Hepatocyte (in vitro differentiated cells): ENCODE measurements at regions not wholly inside any gene's neighbourhood (a gene's known extent, or its start where the extent isn't known, plus 50 kb on each side); places are given as distances from the start of the nearest gene placed in this dataset.

Experiments
- DNase-seq: peaks from one replicate; pipeline ENCODE4 v3.0.0-alpha.2; 2016; ENCODE audit warnings: low spot score
- H2AFZ ChIP-seq: fragments of 200-600 bp; sonication (generic); 2 replicates; pipeline ENCODE4 v1.6.0; 2016; ENCODE audit warnings: antibody characterized with exemption, mild to moderate bottlenecking
- H3K27ac ChIP-seq: fragments of 200-600 bp; sonication (generic); 2 replicates; pipeline ENCODE4 v1.5.1; 2016; ENCODE audit warnings: mild to moderate bottlenecking
- H3K27me3 ChIP-seq: fragments of 200-600 bp; sonication (generic); 2 replicates; pipeline ENCODE4 v1.6.1; 2016
- H3K36me3 ChIP-seq: fragments of 200-600 bp; sonication (generic); replicated peaks from 2 replicates; pipeline ENCODE4 v1.5.1; 2016; ENCODE audit warnings: low read depth; ENCODE audit not compliant: insufficient read depth
- H3K4me1 ChIP-seq: fragments of 200-600 bp; sonication (generic); 2 replicates; pipeline ENCODE4 v1.5.1; 2016; ENCODE audit warnings: mild to moderate bottlenecking, moderate library complexity; ENCODE audit not compliant: insufficient read depth
- H3K4me2 ChIP-seq: fragments of 200-600 bp; sonication (generic); 2 replicates; pipeline ENCODE4 v1.6.0; 2016
- H3K4me3 ChIP-seq: fragments of 200-600 bp; sonication (generic); 2 replicates; pipeline ENCODE4 v1.5.1; 2016; ENCODE audit warnings: mild to moderate bottlenecking
- H3K79me2 ChIP-seq: fragments of 200-600 bp; sonication (generic); 2 replicates; pipeline ENCODE4 v1.6.0; 2017; ENCODE audit warnings: mild to moderate bottlenecking
- H3K9me2 ChIP-seq: fragments of 200-600 bp; sonication (generic); replicated peaks from 2 replicates; pipeline ENCODE4 v1.6.0; 2017; ENCODE audit warnings: mild to moderate bottlenecking; ENCODE audit not compliant: insufficient read depth
- H3K9me3 ChIP-seq: fragments of 200-600 bp; sonication (generic); 2 replicates; pipeline ENCODE4 v1.5.1; 2016; ENCODE audit warnings: low read depth, mild to moderate bottlenecking
- H4K20me1 ChIP-seq: fragments of 200-600 bp; sonication (generic); 2 replicates; pipeline ENCODE4 v1.6.0; 2016; ENCODE audit warnings: mild to moderate bottlenecking; ENCODE audit not compliant: insufficient read depth, poor library complexity, severe bottlenecking
- CTCF ChIP-seq: fragments of 200-600 bp; sonication (generic); IDR thresholded peaks from 2 replicates; pipeline ENCODE4 v1.5.1; 2016; ENCODE audit warnings: antibody characterized with exemption, mild to moderate bottlenecking; ENCODE audit not compliant: poor library complexity
- EZH2 ChIP-seq: fragments of 200-600 bp; sonication (generic); IDR thresholded peaks from 2 replicates; pipeline ENCODE4 v1.6.1; 2016; ENCODE audit warnings: antibody characterized with exemption, mild to moderate bottlenecking, borderline replicate concordance
- EZH2phosphoT487 ChIP-seq: fragments of 200-600 bp; sonication (generic); IDR thresholded peaks from one replicate; pipeline ENCODE4 v1.6.1; 2018; ENCODE audit warnings: antibody characterized with exemption, mild to moderate bottlenecking, low read depth, moderate library complexity; ENCODE audit not compliant: unreplicated experiment, severe bottlenecking
- WGBS: methylation state at CpG from one replicate; pipeline ENCODE4 v1.1.6; 2016; ENCODE audit warnings: low lambda C conversion rate; ENCODE audit errors: missing lambda C conversion rate; 5-methylcytosine and 5-hydroxymethylcytosine counted together

GRCh38 chr17:69605571-69605970, 191.1 kb downstream of the MAP2K6 start:
- Histone ChIP-seq H4K20me1 (no peaks in the 10 kb centered on the region), H3K4me3 (no peak overlapping the region), H3K4me2 (no peak overlapping the region), H3K4me1 (peaks cover 10% of the 10 kb centered on the region), H3K27ac (no peak overlapping the region), H3K27me3 (no peaks in the 10 kb centered on the region), H3K79me2 (no peaks in the 10 kb centered on the region), H3K9me3 (no peaks in the 10 kb centered on the region), H3K9me2 (no peaks in the 10 kb centered on the region), H3K36me3 (no peaks in the 10 kb centered on the region), H2AFZ (no peak overlapping the region)
- TF ChIP-seq EZH2phosphoT487 (no peak), EZH2 (no peak), CTCF (no peak)
- DNase-seq, result no peak
- WGBS, result 84% methylated on average over 5 of the region's 5 CpGs

- DNase-seq, result no peak
- 76% methylated on average over 5 of the region's 5 CpGs for WGBS
- no peak overlapping the region for H3K4me3 ChIP-seq
- H3K79me2 ChIP-seq, result no peaks in the 10 kb centered on the region
- H3K27me3 ChIP-seq, result no peaks in the 10 kb centered on the region
- no peak overlapping the region for H2AFZ ChIP-seq
- no peaks in the 10 kb centered on the region for H3K9me3 ChIP-seq
- TF ChIP-seq CTCF, result no peak
- no peaks in the 10 kb centered on the region for H3K9me2 ChIP-seq
- no peaks in the 10 kb centered on the region for H3K36me3 ChIP-seq
- no peaks in the 10 kb centered on the region for H4K20me1 ChIP-seq
- H3K4me2 ChIP-seq, result no peak overlapping the region
- H3K4me1 ChIP-seq, result peaks cover 10% of the 10 kb centered on the region
- H3K27ac ChIP-seq, result no peak overlapping the region
Observed at GRCh38 chr17:69606142-69606800, 191.8 kb downstream of the MAP2K6 start.

GRCh38 chr17:69607162-69607834, 192.8 kb downstream of the MAP2K6 start:
- peak overlapping the region; percentile 67 for H3K27ac ChIP-seq
- H3K4me2 ChIP-seq, result no peak overlapping the region

More at GRCh38 chr17:69607162-69607834, 192.8 kb downstream of the MAP2K6 start:
- Histone ChIP-seq H4K20me1 (no peaks in the 10 kb centered on the region), H3K36me3 (no peaks in the 10 kb centered on the region), H3K4me1 (peaks cover 10% of the 10 kb centered on the region), H3K27me3 (no peaks in the 10 kb centered on the region), H3K9me3 (no peaks in the 10 kb centered on the region), H2AFZ (peak overlapping the region; percentile 1), H3K79me2 (no peaks in the 10 kb centered on the region), H3K9me2 (no peaks in the 10 kb centered on the region), H3K4me3 (no peak overlapping the region)
- no peak for TF ChIP-seq EZH2phosphoT487
- no peak for TF ChIP-seq EZH2
- TF ChIP-seq CTCF, result peak; percentile 91
- WGBS, result 26% methylated on average over 6 of the region's 6 CpGs
- peak; percentile 85 for DNase-seq
